DMS114 treated with DMSO at 0.1 percent for 48 hours (cell line): ENCODE measurements at regions not wholly inside any gene's neighbourhood (a gene's known extent, or its start where the extent isn't known, plus 50 kb on each side); places are given as distances from the start of the nearest gene placed in this dataset.
A peak's percentile ranks its signal among the peaks of the same experiment; 100 is the strongest.

Experiments
- DNase-seq: peaks from one replicate; lab custom pipeline; 2025; ENCODE audit not compliant: unreplicated experiment; lab: John Stamatoyannopoulos, UW

DNA sequence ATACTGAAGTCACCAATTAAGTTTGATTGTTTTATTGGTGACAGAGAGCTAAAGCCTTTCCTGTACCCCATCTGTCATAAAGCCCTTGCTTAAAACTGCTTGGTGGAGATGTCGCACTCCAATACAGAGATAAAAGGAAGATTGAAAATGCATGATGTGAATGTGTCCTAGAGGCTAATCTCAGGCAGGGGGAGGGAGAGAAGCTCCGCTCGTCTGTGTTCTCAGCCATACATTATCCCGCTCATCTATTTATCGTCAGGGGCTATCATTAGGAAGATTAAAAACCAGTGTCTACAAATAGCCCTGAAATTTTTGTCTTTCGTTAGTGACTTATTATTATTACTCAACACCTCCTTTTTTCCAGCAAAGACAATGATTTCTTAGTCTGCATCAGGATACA is 110.3 kb downstream of the CMPK2 start:
- DNase-seq, result no peak

DNA sequence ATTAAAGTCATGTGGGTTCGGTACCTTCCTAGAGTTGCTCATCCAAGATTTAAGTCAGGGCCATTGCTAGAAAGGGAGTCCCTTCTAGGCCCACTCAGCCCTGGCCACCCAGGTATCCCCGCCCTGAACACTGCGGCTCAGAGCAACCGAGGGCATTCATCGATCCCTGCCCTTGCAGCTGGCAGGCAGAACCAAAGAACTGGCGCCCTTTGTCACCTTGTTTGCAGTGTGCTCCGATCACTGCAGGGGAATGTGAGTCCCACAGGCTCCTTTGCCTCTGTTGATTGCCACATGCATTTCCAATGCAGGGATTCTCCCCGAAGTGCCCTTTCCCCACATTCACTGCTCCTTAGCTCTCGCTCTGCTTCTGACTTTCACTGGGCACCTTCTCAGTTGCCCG is 108.5 kb downstream of the CMPK2 start:
- DNase-seq, result no peak

GRCh38 chr2:6759689-6760088 is 106.0 kb downstream of the CMPK2 start:
- DNase-seq, result no peak

GRCh38 chr2:6760132-6760531 is 105.6 kb downstream of the CMPK2 start:
- DNase-seq, result no peak

DNA sequence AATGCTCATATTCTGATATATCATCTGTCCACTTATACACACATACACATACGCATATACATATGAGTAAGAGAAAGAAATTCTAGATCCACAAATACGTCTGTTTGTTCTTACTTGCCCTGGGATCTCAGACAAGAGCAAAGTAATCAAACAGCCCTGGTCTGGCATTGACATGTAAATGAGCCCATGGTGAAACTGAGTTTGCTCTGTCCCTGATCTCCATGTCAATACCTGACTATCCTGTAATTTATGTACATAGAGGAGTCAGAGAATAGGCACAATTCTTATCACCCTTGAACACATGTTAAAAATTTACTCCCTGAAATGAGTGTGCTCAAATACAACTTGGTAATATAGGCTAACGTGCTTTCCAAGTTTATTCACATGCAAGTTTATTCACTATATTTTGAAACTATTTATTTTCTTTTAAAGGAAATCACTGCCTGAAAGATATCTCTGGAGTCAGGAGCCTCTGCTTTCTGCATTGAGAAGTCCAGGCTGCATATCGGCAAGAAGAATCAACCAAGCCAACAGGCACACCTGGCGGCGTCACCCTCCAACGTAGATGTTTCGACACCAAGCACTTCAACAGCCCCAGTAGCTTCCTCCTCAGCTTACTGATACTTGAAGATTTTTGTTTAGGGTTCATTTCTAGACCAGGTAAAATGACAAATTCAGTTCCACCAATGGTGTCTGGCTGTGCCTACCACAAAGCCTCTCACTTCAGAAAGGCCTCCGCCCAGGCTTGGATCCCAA is 100.6 kb downstream of the CMPK2 start:
- no peak for DNase-seq

DNA sequence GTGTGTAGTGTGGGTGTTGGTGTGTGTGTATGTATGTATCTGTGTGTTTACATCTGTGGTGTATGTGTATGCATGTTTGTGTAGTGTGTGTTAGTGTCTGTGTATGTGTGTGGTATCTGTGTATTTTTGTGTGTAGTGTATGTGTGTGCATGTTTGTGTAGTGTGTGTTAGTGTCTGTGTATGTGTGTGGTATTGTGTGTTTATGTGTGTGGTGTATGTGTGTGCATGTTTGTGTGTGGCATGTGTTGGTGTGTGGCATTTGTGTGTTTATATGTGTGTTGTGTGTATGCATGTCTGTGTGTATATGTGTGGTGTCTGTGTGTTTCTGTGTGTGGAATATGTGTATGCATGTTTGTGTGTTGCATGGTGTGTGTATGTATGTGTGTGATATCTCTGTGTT is 96.4 kb downstream of the CMPK2 start:
- DNase-seq, result no peak

- no peak for DNase-seq
Observed at GRCh38 chr2:6770006-6770405, 95.7 kb downstream of the CMPK2 start.

DNA sequence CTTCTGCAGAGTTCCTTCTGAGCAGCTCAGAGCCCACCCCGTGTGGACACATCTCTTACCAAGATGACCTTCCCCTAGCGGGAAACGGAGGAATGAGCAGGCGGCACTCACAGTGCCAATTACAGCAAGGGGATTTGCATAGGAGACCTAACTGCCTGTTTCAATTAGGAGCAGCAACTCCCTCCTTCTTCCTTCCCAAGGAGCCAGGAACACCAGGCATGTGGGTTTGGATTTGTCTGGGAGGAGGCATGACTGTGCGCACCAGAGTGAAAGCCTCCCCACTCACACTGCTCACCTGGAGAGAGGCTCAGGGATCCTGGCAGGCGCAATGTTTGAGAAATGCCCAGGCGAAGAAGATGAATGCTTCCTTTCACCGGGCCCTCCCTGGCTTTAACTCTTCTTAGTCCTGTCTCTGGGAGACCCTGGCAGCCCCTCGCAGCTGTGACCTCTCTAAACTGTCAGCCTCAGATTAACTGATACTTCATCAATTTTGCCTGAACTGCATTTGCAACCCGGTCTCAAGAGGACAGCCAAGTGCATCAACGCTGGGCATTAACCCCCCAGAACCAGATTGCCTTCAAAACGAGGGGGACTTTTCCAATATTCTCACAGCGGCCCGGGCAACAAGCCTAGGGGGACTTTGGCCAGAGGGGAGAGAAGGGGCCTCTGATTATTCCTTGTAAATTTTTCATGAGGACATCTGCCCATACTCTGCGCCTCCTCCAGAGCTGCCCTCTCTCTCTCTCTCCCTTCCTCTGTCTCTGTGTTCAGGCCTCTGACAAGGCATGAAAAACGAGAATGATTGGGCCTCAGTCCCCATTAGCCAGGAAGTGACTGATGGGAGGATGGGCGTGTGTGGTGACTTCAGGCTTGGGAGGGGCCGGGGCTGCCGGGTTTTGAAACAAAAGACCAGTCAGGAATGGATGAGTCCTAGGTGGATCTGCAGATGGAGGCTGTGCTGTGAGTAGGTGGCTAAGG is 93.8 kb downstream of the CMPK2 start:
- no peak for DNase-seq

- peak; percentile 14 for DNase-seq
Observed at GRCh38 chr2:6773007-6773693, 92.6 kb downstream of the CMPK2 start.

GRCh38 chr2:6773694-6774044 is 92.0 kb downstream of the CMPK2 start:
- no peak for DNase-seq

DNA sequence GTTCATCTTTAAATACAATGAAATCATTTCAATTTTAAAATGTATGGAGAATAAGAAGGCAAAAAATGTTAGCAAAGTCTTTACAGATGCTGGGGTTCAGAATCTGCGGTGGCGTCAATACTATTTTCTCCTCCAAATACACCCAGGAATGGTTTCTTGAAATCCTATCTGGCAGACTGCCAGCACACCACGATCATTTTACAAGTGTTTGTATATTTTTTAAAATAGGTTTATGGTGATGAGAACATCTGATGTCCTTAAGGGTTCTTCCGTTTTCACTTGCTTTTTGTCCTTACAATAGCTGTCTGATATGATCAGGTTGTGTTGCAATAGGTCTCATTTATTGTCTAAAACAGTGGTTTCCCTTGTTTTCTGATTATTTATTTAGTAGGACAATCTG is 89.6 kb downstream of the CMPK2 start:
- DNase-seq, result no peak

GRCh38 chr2:6777626-6778025 is 88.1 kb downstream of the CMPK2 start:
- DNase-seq, result no peak

DNA sequence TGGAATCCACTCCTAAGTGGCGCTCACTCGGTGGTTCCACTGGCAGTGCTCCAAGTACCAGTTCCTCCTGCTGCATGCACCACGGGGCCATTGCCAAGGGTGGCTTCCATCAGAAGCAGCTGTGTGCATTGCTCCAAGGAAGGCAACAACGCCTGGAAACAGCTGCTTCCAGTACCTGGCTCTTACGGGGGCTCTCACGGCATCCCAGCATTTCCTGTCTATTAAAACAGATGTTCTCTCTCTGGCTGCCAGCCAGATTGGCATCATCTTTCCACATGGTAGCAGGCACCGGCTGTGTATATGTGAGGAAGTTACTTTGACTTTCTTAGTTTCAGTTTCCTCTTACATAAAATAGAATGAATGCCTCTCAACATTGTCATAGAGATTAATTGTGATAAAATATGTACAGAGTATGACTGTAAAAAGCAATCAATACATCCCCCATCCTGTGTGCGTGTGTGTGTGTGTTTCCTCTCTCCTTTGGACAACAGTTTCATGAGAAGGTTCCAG is 84.9 kb downstream of the CMPK2 start:
- DNase-seq, result no peak

- no peak for DNase-seq
Observed at GRCh38 chr2:6782517-6783237, 83.0 kb downstream of the CMPK2 start.

GRCh38 chr2:6783238-6783614 is 82.5 kb downstream of the CMPK2 start:
- DNase-seq, result no peak

DNA sequence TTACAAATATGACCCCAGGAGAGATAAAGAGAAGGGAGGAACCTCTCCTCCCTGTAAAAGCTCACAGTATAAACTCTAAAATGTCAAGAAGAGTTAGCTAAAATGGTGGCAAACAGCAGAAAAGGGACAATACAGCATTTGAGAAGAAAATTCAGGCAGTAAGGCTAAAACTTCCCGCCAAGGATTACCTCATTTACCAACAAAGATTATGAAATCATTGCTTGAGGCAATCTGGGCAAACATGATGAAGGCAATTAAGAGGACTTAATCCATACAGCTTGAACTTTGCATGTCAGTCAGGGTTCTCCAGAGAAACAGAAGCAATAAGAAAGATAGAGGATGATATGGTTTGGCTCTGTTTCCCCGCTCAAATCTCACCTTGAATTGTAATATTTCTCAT is 81.4 kb downstream of the CMPK2 start:
- DNase-seq, result no peak

GRCh38 chr2:6785493-6785892 is 80.2 kb downstream of the CMPK2 start:
- DNase-seq, result no peak

- DNase-seq, result no peak
Observed at GRCh38 chr2:6787376-6787775, 78.3 kb downstream of the CMPK2 start.

DNA sequence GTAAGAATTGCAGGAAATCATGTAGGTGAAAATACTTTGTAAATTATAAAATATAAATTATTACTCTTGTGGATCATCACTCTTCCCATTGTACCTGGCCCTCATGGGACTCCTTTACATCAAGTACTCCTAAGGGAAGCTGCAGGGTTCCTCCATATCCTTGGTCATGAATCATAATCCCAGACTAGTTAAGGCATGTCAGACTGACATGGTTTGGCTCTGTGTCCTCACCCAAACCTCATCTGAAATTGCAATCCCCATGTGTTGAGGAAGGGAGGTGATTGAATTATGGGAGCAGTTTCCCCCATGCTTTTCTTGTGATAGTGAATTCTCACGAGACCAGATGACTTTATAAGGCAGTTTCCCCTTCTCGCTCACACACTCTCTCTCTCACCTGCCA is 77.1 kb downstream of the CMPK2 start:
- DNase-seq, result no peak

DNA sequence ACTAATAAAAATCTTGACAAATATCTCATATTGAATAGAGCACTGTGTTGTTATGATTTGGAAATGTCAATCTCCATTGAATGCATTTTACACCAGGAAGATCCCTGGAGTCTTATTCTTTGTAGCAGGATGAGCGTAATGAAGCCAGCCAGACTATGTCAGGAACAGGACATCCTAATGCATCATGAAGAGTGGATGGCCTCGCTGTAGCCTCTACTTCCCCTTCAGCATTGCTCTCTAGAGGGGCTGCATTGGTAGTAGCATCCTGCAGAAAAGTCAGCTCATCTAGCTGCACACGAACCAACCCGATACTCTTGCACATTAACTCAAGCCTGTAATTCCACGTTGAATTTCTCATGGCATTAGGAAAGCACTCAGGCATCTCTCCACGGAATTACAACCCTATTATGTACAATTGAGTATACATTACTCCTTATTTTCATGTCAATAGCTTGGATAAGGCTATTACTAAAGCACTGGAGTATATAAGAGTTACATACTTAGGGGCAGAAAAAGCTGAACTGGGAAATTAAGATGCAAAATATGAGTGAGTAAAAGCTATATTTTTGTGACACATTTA is 76.1 kb downstream of the CMPK2 start:
- DNase-seq, result no peak

GRCh38 chr2:6791682-6792081 is 74.0 kb downstream of the CMPK2 start:
- no peak for DNase-seq
